B cell (primary cell): ENCODE measurements at regions not wholly inside any gene's neighbourhood (a gene's known extent, or its start where the extent isn't known, plus 50 kb on each side); places are given as distances from the start of the nearest gene placed in this dataset.

Experiments used
- ATAC-seq: fragments of 200-7000 bp; cut with Tn5 transposase; one replicate; pipeline ENCODE4 v1.10.0; 2021; ENCODE audit warnings: low read depth, mild to moderate bottlenecking, moderate number of reproducible peaks, moderate library complexity
- CTCF ChIA-PET: fragments of 350-600 bp; sonication (Branson Sonifier 250); formaldehyde crosslinking; loops from one replicate; lab custom pipeline; 2021; ENCODE audit warnings: antibody characterized with exemption, inconsistent platforms; lab: Charles Lee
- POLR2A ChIA-PET: fragments of 350-600 bp; sonication (Branson Sonifier 250); formaldehyde crosslinking; loops from one replicate; lab custom pipeline; 2021; ENCODE audit warnings: antibody characterized with exemption; lab: Charles Lee
- DNase-seq: peaks from one replicate; pipeline ENCODE4 v3.0.0; 2013
- H2AFZ ChIP-seq: 2 replicates; pipeline ENCODE4 v1.6.1; 2012; ENCODE audit warnings: mild to moderate bottlenecking, low read depth, low read length; ENCODE audit not compliant: insufficient read depth, poor library complexity, severe bottlenecking
- H3K27ac ChIP-seq, 2 donors: 1 replicate in 1 of 2; 2 replicates in 1 of 2; pipeline ENCODE4 v1.5.1; 2012 to 2013; ENCODE audit warnings: low read length in 2 of 2, mild to moderate bottlenecking in 2 of 2, moderate library complexity in 1 of 2
- H3K27me3 ChIP-seq, 4 experiments: fragments of 200-600 bp in 1 of 4; sonication (generic) in 1 of 4; replicated peaks in 1 of 4; 1 replicate in 2 of 4; 2 replicates in 2 of 4; pipeline versions ENCODE4 v1.6.1 to v1.7.0; 2013 to 2016; ENCODE audit warnings: low read length in 3 of 4, mild to moderate bottlenecking in 2 of 4, mixed read lengths in 1 of 4, moderate library complexity in 1 of 4; ENCODE audit not compliant: insufficient read depth in 4 of 4, control insufficient read depth in 3 of 4; ENCODE audit errors: control extremely low read depth in 1 of 4
- H3K36me3 ChIP-seq, 2 experiments: replicated peaks in 1 of 2; 1 replicate in 1 of 2; 2 replicates in 1 of 2; pipeline versions ENCODE4 v1.6.1 to v1.7.1; 2013; ENCODE audit warnings: low read length in 1 of 2; ENCODE audit not compliant: insufficient read depth in 2 of 2, control insufficient read depth in 1 of 2; ENCODE audit errors: control extremely low read depth in 1 of 2, extremely low read depth in 1 of 2
- H3K4me1 ChIP-seq, 2 donors: fragments of 200-600 bp in 1 of 2; sonication (generic) in 1 of 2; 1 replicate in 1 of 2; 2 replicates in 1 of 2; pipeline versions ENCODE4 v1.5.1 to v1.6.1; 2013 to 2017; ENCODE audit warnings: low read length in 2 of 2; ENCODE audit not compliant: control insufficient read depth in 2 of 2, insufficient read depth in 2 of 2
- H3K4me2 ChIP-seq: replicated peaks from 2 replicates; pipeline ENCODE3; 2012; ENCODE audit warnings: mild to moderate bottlenecking, low read depth, low read length; ENCODE audit not compliant: poor library complexity, severe bottlenecking
- H3K4me3 ChIP-seq, 5 experiments: fragments of 200-600 bp in 1 of 5; sonication (generic) in 1 of 5; 1 replicate in 3 of 5; 2 replicates in 2 of 5; pipeline versions ENCODE4 v1.5.1 to v1.7.0; 2011 to 2016; ENCODE audit warnings: low read length in 4 of 5, mild to moderate bottlenecking in 4 of 5, low read depth in 2 of 5, control low read depth in 1 of 5, moderate library complexity in 1 of 5; ENCODE audit not compliant: insufficient read depth in 1 of 5; ENCODE audit errors: control extremely low read depth in 1 of 5, extremely low read depth in 1 of 5
- H3K79me2 ChIP-seq: fragments of 200-600 bp; sonication (generic); one replicate; pipeline ENCODE4 v1.6.0; 2016; ENCODE audit warnings: low read length; ENCODE audit not compliant: control insufficient read depth, insufficient read depth
- H3K9ac ChIP-seq: fragments of 200-600 bp; sonication (generic); 2 replicates; pipeline ENCODE4 v1.6.1; 2017; ENCODE audit warnings: mild to moderate bottlenecking, low read length, moderate library complexity
- H3K9me3 ChIP-seq, 3 donors: one replicate each; pipeline versions ENCODE4 v1.6.1 to v1.7.1; 2013; ENCODE audit warnings: low read length in 2 of 3; ENCODE audit not compliant: control insufficient read depth in 2 of 3, insufficient read depth in 1 of 3; ENCODE audit errors: control extremely low read depth in 1 of 3
- H4K20me1 ChIP-seq: 2 replicates; pipeline ENCODE4 v1.6.0; 2012; ENCODE audit warnings: mild to moderate bottlenecking, low read length; ENCODE audit not compliant: insufficient read depth, control insufficient read depth, poor library complexity, severe bottlenecking
- H3K27ac Mint-ChIP-seq: one replicate; pipeline ENCODE4 v1.8.0; 2021; ENCODE audit warnings: mixed read lengths
- H3K27me3 Mint-ChIP-seq: one replicate; pipeline ENCODE4 v1.8.0; 2021; ENCODE audit warnings: mixed read lengths
- H3K4me1 Mint-ChIP-seq: one replicate; pipeline ENCODE4 v1.8.0; 2021; ENCODE audit warnings: mixed read lengths
- H3K4me3 Mint-ChIP-seq: one replicate; pipeline ENCODE4 v1.8.0; 2021; ENCODE audit warnings: mixed read lengths
- H3K9me3 Mint-ChIP-seq: one replicate; pipeline ENCODE4 v1.8.0; 2022; ENCODE audit warnings: mixed read lengths; ENCODE audit not compliant: insufficient read depth
- EZH2 ChIP-seq: IDR thresholded peaks from 2 replicates; pipeline ENCODE4 v1.6.1; 2012; ENCODE audit warnings: borderline replicate concordance, low read depth, mild to moderate bottlenecking, moderate library complexity, low read length; ENCODE audit not compliant: insufficient read depth, poor library complexity, severe bottlenecking
- whole genome bisulfite sequencing: methylation state at CpG from one replicate; pipeline ENCODE4 v1.1.5; 2013; ENCODE audit warnings: missing lambda C conversion rate; ENCODE audit not compliant: insufficient coverage; 5-methylcytosine and 5-hydroxymethylcytosine counted together
- intact Hi-C: fragments of 100-400 bp; cut with micrococcal nuclease; formaldehyde crosslinking; loops from one replicate; pipeline ENCODE4 v1.10.0; 2022
- TF ChIP-seq, protein P1 (sequence below): fragments of 200-600 bp; IDR thresholded peaks from one replicate; pipeline ENCODE4 v1.8.0; 2022; ENCODE audit warnings: antibody characterized with exemption, mild to moderate bottlenecking

GRCh38 chr11:42482822-42483221, 829.0 kb upstream of the API5 start:
- Mint-ChIP-seq H3K9me3 (peaks cover 13% of the 10 kb centered on the region), H3K27me3 (no peaks in the 10 kb centered on the region), H3K4me3 (no peak overlapping the region), H3K27ac (no peak overlapping the region), H3K4me1 (no peaks in the 10 kb centered on the region)
- no peak overlapping the region for H3K4me2 ChIP-seq
- H3K36me3 ChIP-seq: no peaks in the 10 kb centered on the region
- H3K27ac ChIP-seq: no peak overlapping the region
- H3K4me3 ChIP-seq: no peak overlapping the region
- H3K27me3 ChIP-seq: no peaks in the 10 kb centered on the region
- H4K20me1 ChIP-seq: no peaks in the 10 kb centered on the region
- H3K9ac ChIP-seq: no peak overlapping the region
- H3K9me3 ChIP-seq: no peaks in the 10 kb centered on the region
- POLR2A ChIA-PET: no interaction called here
- H3K79me2 ChIP-seq: no peaks in the 10 kb centered on the region
- intact Hi-C loops: no loop called here
- H2AFZ ChIP-seq: no peak overlapping the region
- no peak for DNase-seq
- no peak for TF ChIP-seq EZH2
- TF ChIP-seq, protein P1, sequence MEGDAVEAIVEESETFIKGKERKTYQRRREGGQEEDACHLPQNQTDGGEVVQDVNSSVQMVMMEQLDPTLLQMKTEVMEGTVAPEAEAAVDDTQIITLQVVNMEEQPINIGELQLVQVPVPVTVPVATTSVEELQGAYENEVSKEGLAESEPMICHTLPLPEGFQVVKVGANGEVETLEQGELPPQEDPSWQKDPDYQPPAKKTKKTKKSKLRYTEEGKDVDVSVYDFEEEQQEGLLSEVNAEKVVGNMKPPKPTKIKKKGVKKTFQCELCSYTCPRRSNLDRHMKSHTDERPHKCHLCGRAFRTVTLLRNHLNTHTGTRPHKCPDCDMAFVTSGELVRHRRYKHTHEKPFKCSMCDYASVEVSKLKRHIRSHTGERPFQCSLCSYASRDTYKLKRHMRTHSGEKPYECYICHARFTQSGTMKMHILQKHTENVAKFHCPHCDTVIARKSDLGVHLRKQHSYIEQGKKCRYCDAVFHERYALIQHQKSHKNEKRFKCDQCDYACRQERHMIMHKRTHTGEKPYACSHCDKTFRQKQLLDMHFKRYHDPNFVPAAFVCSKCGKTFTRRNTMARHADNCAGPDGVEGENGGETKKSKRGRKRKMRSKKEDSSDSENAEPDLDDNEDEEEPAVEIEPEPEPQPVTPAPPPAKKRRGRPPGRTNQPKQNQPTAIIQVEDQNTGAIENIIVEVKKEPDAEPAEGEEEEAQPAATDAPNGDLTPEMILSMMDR: no peak
- ATAC-seq: no peak
- no peaks in the 10 kb centered on the region for H3K4me1 ChIP-seq
- CTCF ChIA-PET: no interaction called here

DNA sequence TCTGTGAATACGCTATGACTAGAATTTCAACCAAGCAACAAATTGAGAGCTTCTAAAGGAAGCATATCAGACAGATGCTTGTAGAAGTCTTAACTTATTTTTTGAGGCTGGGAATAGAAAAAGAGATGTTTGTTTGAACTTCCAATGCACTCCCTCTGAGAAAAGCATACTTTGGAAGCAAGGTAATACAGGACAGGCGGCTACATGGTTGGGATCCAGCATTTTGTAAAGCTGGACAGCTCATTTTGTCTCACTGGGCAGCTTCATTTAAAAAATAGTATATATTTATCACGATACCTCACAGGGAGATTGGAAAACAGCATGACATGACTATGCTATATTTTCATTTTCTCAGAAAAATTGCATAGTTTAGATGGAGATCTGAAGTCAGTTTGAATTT, 821.3 kb upstream of the API5 start:
- POLR2A ChIA-PET: no interaction called here
- Histone ChIP-seq H2AFZ (no peak overlapping the region), H3K4me1 (no peaks in the 10 kb centered on the region), H3K9ac (no peak overlapping the region), H4K20me1 (no peaks in the 10 kb centered on the region), H3K27ac (no peak overlapping the region), H3K9me3 (peaks cover 0 to 1% (median 0%) of the 10 kb centered on the region in 3 donors), H3K79me2 (no peaks in the 10 kb centered on the region), H3K27me3 (no peaks in the 10 kb centered on the region), H3K36me3 (no peaks in the 10 kb centered on the region), H3K4me2 (no peak overlapping the region), H3K4me3 (no peak overlapping the region)
- no peaks in the 10 kb centered on the region for H3K4me1 Mint-ChIP-seq
- WGBS: no CpG with 5 or more reads among the region's 3 CpGs
- DNase-seq (no peak), ATAC-seq (no peak)
- CTCF ChIA-PET: no interaction called here
- TF ChIP-seq, protein P1: no peak
- TF ChIP-seq EZH2: no peak
- intact Hi-C loops: no loop called here
- H3K9me3 Mint-ChIP-seq: no peaks in the 10 kb centered on the region
- no peak overlapping the region for H3K27ac Mint-ChIP-seq
- H3K4me3 Mint-ChIP-seq: no peak overlapping the region
- no peaks in the 10 kb centered on the region for H3K27me3 Mint-ChIP-seq
